ENCODE measurements at regions not wholly inside any gene's neighbourhood (a gene's known extent, or its start where the extent isn't known, plus 50 kb on each side); places are given as distances from the start of the nearest gene placed in this dataset.

GRCh38 chr10:93180482-93180931, 106.8 kb downstream of the CYP26A1 start:
- no peak for DNase-seq

- no peak for DNase-seq
These were observed 107.8 kb downstream of the CYP26A1 start for GRCh38 chr10:93181271-93182048.

- no peak for DNase-seq
These were observed 108.3 kb downstream of the CYP26A1 start for GRCh38 chr10:93182049-93182327.

GRCh38 chr10:93182790-93183189, 109.1 kb downstream of the CYP26A1 start:
- no peak for DNase-seq

- no peak for DNase-seq
These were observed 113.0 kb downstream of the CYP26A1 start for GRCh38 chr10:93186653-93187052.

GRCh38 chr10:93189944-93190343, 116.3 kb downstream of the CYP26A1 start:
- DNase-seq = no peak

- DNase-seq = no peak
These were observed 116.7 kb downstream of the CYP26A1 start for GRCh38 chr10:93190372-93190771.

- no peak for DNase-seq
These were observed 120.2 kb downstream of the CYP26A1 start for GRCh38 chr10:93193906-93194305.

GRCh38 chr10:93198401-93199131, 124.9 kb downstream of the CYP26A1 start:
- peak; percentile 1 for DNase-seq

- DNase-seq = no peak
These were observed 125.6 kb downstream of the CYP26A1 start for GRCh38 chr10:93199191-93199751.

- DNase-seq = no peak
These were observed 131.1 kb downstream of the CYP26A1 start for GRCh38 chr10:93204494-93205485.

GRCh38 chr10:93206652-93207051, 133.0 kb downstream of the CYP26A1 start:
- DNase-seq = no peak

- no peak for DNase-seq
These were observed 135.2 kb downstream of the CYP26A1 start for GRCh38 chr10:93208717-93209464.

- DNase-seq = no peak
These were observed 138.3 kb downstream of the CYP26A1 start for GRCh38 chr10:93211991-93212390.

GRCh38 chr10:93215312-93215711, 141.6 kb downstream of the CYP26A1 start:
- no peak for DNase-seq

GRCh38 chr10:93216341-93216985, 142.8 kb downstream of the CYP26A1 start:
- no peak for DNase-seq

- peak; percentile 27 for DNase-seq
These were observed 144.7 kb downstream of the CYP26A1 start for GRCh38 chr10:93218386-93218785.

- DNase-seq = no peak
These were observed 145.7 kb downstream of the CYP26A1 start for GRCh38 chr10:93219347-93219746.

GRCh38 chr10:93220296-93221170, 146.8 kb downstream of the CYP26A1 start:
- no peak for DNase-seq

- no peak for DNase-seq
These were observed 147.4 kb downstream of the CYP26A1 start for GRCh38 chr10:93221171-93221496.

- DNase-seq = no peak
These were observed 147.8 kb downstream of the CYP26A1 start for GRCh38 chr10:93221521-93221920.

Measured in NCI-H146 (cell line).